A673 (cell line): ENCODE measurements at regions not wholly inside any gene's neighbourhood (a gene's known extent, or its start where the extent isn't known, plus 50 kb on each side); places are given as distances from the start of the nearest gene placed in this dataset.
"Not testable (repeated sequence)": the region's sequence is repeated elsewhere in the genome, so short reads cannot be mapped to it uniquely, and the experiment has no call there.

ENCODE experiments used
- BruUV-seq: library from RNA; stranded (reverse); fragments of 400-500 nt; replicated peaks from 2 replicates; lab custom pipeline; 2021; lab: Mats Ljungman, UMichigan
- CTCF ChIA-PET: fragments of 300-600 bp; sonication (Branson Sonifier 250); formaldehyde crosslinking; loops from one replicate; lab custom pipeline; 2022; ENCODE audit warnings: antibody characterized with exemption; lab: Charles Lee
- POLR2A ChIA-PET: fragments of 300-600 bp; sonication (Branson Sonifier 250); formaldehyde crosslinking; loops from one replicate; lab custom pipeline; 2022; ENCODE audit warnings: antibody characterized with exemption; ENCODE audit not compliant: low non-redundant PET; lab: Charles Lee
- DNase-seq: peaks from one replicate; pipeline ENCODE4 v3.0.0-alpha.2; 2015; ENCODE audit warnings: low spot score
- H3K27ac ChIP-seq: fragments of 200-600 bp; sonication (generic); 2 replicates; pipeline ENCODE4 v1.5.1; 2016; ENCODE audit warnings: mixed run types, low read depth, mild to moderate bottlenecking, mixed read lengths, antibody characterized with exemption, low read length; ENCODE audit not compliant: poor library complexity, severe bottlenecking
- H3K27me3 ChIP-seq: fragments of 200-600 bp; sonication (generic); replicated peaks from 2 replicates; pipeline ENCODE4 v1.6.1; 2017; ENCODE audit warnings: mixed run types, low read depth, mild to moderate bottlenecking, mixed read lengths, antibody characterized with exemption, low read length; ENCODE audit not compliant: insufficient read depth, poor library complexity
- H3K36me3 ChIP-seq: fragments of 200-600 bp; sonication (generic); 2 replicates; pipeline ENCODE4 v1.6.1; 2016; ENCODE audit warnings: mixed run types, mild to moderate bottlenecking, mixed read lengths, antibody characterized with exemption, low read length; ENCODE audit not compliant: insufficient read depth, poor library complexity, severe bottlenecking
- H3K4me1 ChIP-seq: fragments of 200-600 bp; sonication (generic); 2 replicates; pipeline ENCODE4 v1.6.1; 2017; ENCODE audit warnings: mixed run types, mild to moderate bottlenecking, mixed read lengths, antibody characterized with exemption, low read length; ENCODE audit not compliant: insufficient read depth, poor library complexity, severe bottlenecking
- H3K4me3 ChIP-seq: fragments of 200-600 bp; sonication (generic); 2 replicates; pipeline ENCODE4 v1.5.1; 2016; ENCODE audit warnings: low read depth, mixed run types, mild to moderate bottlenecking, mixed read lengths, low read length; ENCODE audit not compliant: poor library complexity, severe bottlenecking
- H3K9me3 ChIP-seq: fragments of 200-600 bp; sonication (generic); 2 replicates; pipeline ENCODE4 v1.6.1; 2016; ENCODE audit warnings: mixed run types, low read depth, mild to moderate bottlenecking, mixed read lengths, antibody characterized with exemption, low read length; ENCODE audit not compliant: poor library complexity, severe bottlenecking
- CTCF ChIP-seq: fragments of 300-800, 200-600 bp; sonication (generic); conservative IDR thresholded peaks from 2 replicates; pipeline ENCODE4 v1.5.1; 2017; ENCODE audit warnings: low read depth, mild to moderate bottlenecking, antibody characterized with exemption, low read length, moderate library complexity, mixed read lengths
- EZH2 ChIP-seq: fragments of 200-600 bp; sonication (generic); IDR thresholded peaks from 2 replicates; pipeline ENCODE4 v1.6.1; 2017; ENCODE audit warnings: borderline replicate concordance, low read depth, mild to moderate bottlenecking, mixed read lengths, antibody characterized with exemption, low read length; ENCODE audit not compliant: poor library complexity, severe bottlenecking
- intact Hi-C: fragments of 100-400 bp; cut with micrococcal nuclease; formaldehyde crosslinking; loops from one replicate; pipeline ENCODE4 v1.10.0; 2022; ENCODE audit not compliant: unreplicated experiment

DNA sequence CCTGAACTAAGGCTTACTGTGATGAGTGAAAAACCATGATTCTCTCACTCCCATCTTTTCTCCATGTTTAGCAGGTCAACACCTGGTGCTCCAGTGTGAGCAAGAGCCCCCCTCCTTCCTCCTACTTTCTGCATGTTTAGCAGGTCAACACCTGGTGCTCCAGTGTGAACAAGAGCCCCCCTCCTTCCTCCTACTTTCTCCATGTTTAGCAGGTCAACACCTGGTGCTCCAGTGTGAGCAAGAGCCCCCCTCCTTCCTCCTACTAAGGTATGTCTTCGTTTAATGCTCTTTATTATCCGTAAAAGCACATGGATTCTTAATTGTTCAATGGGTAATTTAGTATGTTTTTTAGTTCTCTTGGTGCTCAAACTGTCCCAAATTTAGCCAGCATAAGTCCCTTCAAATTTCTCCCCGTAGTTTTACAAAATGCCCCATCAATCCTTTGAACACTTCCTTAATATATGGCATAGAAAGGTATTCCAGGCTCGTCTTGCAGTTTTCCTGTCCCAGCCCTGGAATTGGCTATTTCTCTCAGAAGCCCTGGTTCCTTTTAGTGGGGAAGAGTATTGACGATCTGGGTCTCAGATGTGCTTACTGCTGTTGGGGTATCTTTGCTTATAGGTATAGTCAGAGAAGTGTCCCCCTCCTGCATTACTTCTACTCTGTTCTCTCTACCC, 760.8 kb upstream of the TPTE start:
- CTCF ChIA-PET: no interaction called here
- BruUV-seq: no TSS peak
- no peak for DNase-seq
- no peaks in the 10 kb centered on the region for H3K27me3 ChIP-seq
- H3K9me3 ChIP-seq: peaks cover 70% of the 10 kb centered on the region
- no peak overlapping the region for H3K4me3 ChIP-seq
- H3K27ac ChIP-seq: no peak overlapping the region
- POLR2A ChIA-PET: no interaction called here
- H3K36me3 ChIP-seq: no peaks in the 10 kb centered on the region
- H3K4me1 ChIP-seq: no peaks in the 10 kb centered on the region
- no peak for TF ChIP-seq EZH2
- TF ChIP-seq CTCF: no peak
- intact Hi-C loops: no loop called here

- Histone ChIP-seq H3K4me1 (no peaks in the 10 kb centered on the region), H3K27ac (no peak overlapping the region), H3K4me3 (no peak overlapping the region), H3K36me3 (no peaks in the 10 kb centered on the region), H3K27me3 (no peaks in the 10 kb centered on the region), H3K9me3 (peaks cover 72% of the 10 kb centered on the region)
- DNase-seq: no peak
- CTCF ChIA-PET: no interaction called here
- no TSS peak for BruUV-seq
- intact Hi-C loops: no loop called here
- TF ChIP-seq CTCF (no peak), EZH2 (no peak)
- POLR2A ChIA-PET: no interaction called here
Measured at GRCh38 chr21:9763306-9763705, 758.1 kb upstream of the TPTE start.

DNA sequence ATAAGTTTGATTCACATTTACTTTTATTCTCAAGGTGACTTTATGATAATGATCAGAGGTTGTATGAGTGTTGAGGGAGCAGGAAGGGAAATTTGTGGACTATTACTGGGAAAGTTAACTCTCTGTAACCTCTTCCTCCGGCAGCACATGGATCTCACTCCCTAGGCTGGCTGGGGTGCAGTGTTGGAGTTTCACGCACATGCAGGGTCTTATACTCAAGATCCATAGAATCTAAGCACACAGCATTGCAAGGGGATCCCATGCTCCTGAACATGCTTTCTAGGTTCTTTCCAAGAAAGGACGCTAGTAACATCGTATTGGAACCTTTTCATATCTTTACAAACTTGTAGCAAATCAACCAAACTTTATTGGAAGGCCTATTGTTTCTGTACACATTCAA, 757.6 kb upstream of the TPTE start:
- Histone ChIP-seq H3K27me3 (no peaks in the 10 kb centered on the region), H3K9me3 (peaks cover 72% of the 10 kb centered on the region), H3K27ac (no peak overlapping the region), H3K4me1 (no peaks in the 10 kb centered on the region), H3K4me3 (no peak overlapping the region), H3K36me3 (no peaks in the 10 kb centered on the region)
- DNase-seq: no peak
- intact Hi-C loops: no loop called here
- CTCF ChIA-PET: no interaction called here
- POLR2A ChIA-PET: no interaction called here
- TF ChIP-seq EZH2 (no peak), CTCF (no peak)
- no TSS peak for BruUV-seq

DNA sequence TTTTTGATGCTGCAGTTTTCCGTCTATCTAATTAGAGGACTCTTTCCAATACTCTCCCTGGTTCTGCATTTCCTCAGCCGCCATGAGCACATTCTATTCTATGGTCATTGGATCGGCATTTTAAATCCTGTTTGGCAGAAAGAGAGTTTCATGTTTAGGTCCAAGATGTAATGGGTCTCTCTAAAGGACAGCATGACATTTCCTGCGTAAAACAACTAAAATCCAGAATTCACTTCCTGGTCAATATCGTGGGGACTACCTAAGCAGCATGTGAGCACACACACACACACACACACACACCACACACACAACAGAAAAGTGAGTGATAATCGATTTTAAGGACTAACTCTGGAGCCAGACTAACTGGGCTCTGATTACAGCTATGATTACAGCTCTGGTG, 757.1 kb upstream of the TPTE start:
- H3K4me3 ChIP-seq, H3K27me3 ChIP-seq, H3K27ac ChIP-seq, H3K36me3 ChIP-seq, CTCF ChIA-PET, BruUV-seq, intact Hi-C loops, POLR2A ChIA-PET, H3K4me1 ChIP-seq, DNase-seq: not testable (repeated sequence)
- peaks cover 73% of the 10 kb centered on the region for H3K9me3 ChIP-seq

DNA sequence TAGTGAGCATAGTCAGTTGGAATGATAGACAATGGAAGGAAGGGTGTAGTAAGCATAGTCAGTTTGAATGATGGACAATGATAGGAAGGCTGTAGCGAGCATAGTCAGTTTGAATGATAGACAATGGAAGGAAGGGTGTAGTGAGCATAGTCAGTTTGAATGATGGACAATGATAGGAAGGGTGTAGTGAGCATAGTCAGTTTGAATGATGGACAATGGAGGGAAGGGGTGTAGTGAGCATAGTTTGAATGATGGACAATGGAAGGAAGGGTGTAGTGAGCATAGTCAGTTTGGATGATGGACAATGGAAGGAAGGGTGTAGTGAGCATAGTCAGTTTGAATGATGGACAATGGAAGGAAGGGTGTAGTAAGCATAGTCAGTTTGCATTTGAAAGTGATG, 755.8 kb upstream of the TPTE start:
- DNase-seq, BruUV-seq, CTCF ChIA-PET, H3K36me3 ChIP-seq, H3K4me1 ChIP-seq, intact Hi-C loops, H3K27me3 ChIP-seq, H3K27ac ChIP-seq, H3K4me3 ChIP-seq, POLR2A ChIA-PET: not testable (repeated sequence)
- H3K9me3 ChIP-seq: peaks cover 75% of the 10 kb centered on the region
